ENCODE measurements at regions not wholly inside any gene's neighbourhood (a gene's known extent, or its start where the extent isn't known, plus 50 kb on each side); places are given as distances from the start of the nearest gene placed in this dataset.

DNA sequence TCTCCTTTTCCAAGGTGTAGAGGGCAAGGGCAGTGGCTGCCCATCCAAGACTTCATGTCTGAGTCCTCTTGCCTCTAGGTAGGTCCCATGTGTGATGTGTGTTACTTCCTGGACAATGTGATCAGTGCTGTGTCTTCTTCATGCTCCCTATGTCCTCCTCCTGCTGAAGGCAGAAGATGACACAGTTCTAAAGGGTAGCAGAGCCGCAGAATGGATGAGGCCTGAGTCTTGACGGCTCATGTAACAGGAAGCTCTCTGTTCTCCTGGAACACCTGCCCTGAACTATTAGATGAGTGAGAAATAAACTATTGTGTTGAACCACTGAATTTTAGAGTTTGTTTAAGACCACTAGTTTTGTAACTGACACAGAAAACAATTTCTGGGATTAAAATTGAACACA lies 165.9 kb downstream of the NDFIP2 start:
- no peak overlapping the region for H3K27ac ChIP-seq (ENCODE audit: insufficient read length, low read depth, low read length)
- no peak overlapping the region for H4K91ac ChIP-seq (ENCODE audit: insufficient read length, low read depth, low read length)
- H2BK5ac ChIP-seq (ENCODE audit: insufficient read length, low read length), result no peak overlapping the region
- no peak overlapping the region for H2BK20ac ChIP-seq (ENCODE audit: low read depth, low read length, poor library complexity, severe bottlenecking)
- H2AK5ac ChIP-seq (ENCODE audit: insufficient read length, low read length), result no peak overlapping the region
- H3K23me2 ChIP-seq (ENCODE audit: insufficient read length, low read depth, low read length, poor library complexity, severe bottlenecking), result no peaks in the 10 kb centered on the region
- DNase-seq, result no peak
- no peak overlapping the region for H3K23ac ChIP-seq (ENCODE audit: insufficient read length, low read depth, low read length)
- H2BK120ac ChIP-seq (ENCODE audit: low read depth, low read length, poor library complexity, severe bottlenecking), result no peak overlapping the region
- no peaks in the 10 kb centered on the region for H4K20me1 ChIP-seq (ENCODE audit: control insufficient read depth, insufficient read depth, insufficient read length)
- no peaks in the 10 kb centered on the region for H3K4me1 ChIP-seq (ENCODE audit: insufficient read depth, low read length)
- no peak overlapping the region for H3K14ac ChIP-seq (ENCODE audit: insufficient read depth, low read length)
- no peaks in the 10 kb centered on the region for H3K79me1 ChIP-seq (ENCODE audit: insufficient read depth, low read depth, low read length, poor library complexity, severe bottlenecking)
- no peak overlapping the region for H2BK15ac ChIP-seq (ENCODE audit: low read depth, low read length)
- H3K79me2 ChIP-seq (ENCODE audit: insufficient read depth, low read length), result no peaks in the 10 kb centered on the region
- Mint-ChIP-seq H3K27ac (no peak overlapping the region), H3K9me3 (no peaks in the 10 kb centered on the region), H3K36me3 (ENCODE audit: insufficient read depth in 1 of 3, low read depth in 3 of 3) (no peaks in the 10 kb centered on the region), H3K27me3 (ENCODE audit: low read depth) (no peaks in the 10 kb centered on the region; the same call in 1 of the 2 replicates), H3K4me3 (no peak overlapping the region), H3K4me1 (no peaks in the 10 kb centered on the region)
- TF ChIP-seq CTCF (conservative IDR thresholded peaks at IDR 0.05), result no peak
- no peak overlapping the region for H3K9ac ChIP-seq (ENCODE audit: extremely low read depth, insufficient read length, low read length)
- no peak overlapping the region for H4K8ac ChIP-seq (replicated peaks; ENCODE audit: insufficient read length, low read depth, low read length)
- no peak overlapping the region for H3T11ph ChIP-seq (ENCODE audit: low read length)
- H3K4ac ChIP-seq (ENCODE audit: low read depth, low read length), result no peak overlapping the region
- no peak overlapping the region for H3K18ac ChIP-seq (ENCODE audit: insufficient read length, low read depth, low read length)
- no CpG with 5 or more reads among the region's 2 CpGs for WGBS (ENCODE audit: extremely low coverage, insufficient read length, low lambda C conversion rate)
- H3K27me3 ChIP-seq (ENCODE audit: insufficient read depth, low read length), result no peaks in the 10 kb centered on the region
- no peak overlapping the region for H2AFZ ChIP-seq (ENCODE audit: low read length)
- H3K4me2 ChIP-seq (ENCODE audit: insufficient read depth, insufficient read length, low read length), result no peak overlapping the region
- H3K9me3 ChIP-seq (ENCODE audit: control insufficient read depth, low read depth, low read length), result no peaks in the 10 kb centered on the region
- H4K5ac ChIP-seq (ENCODE audit: insufficient read length, low read depth, low read length), result no peak overlapping the region
- no peak overlapping the region for H3K56ac ChIP-seq (ENCODE audit: insufficient read length, low read depth, low read length)
- no peak overlapping the region for H2BK12ac ChIP-seq (ENCODE audit: insufficient read length, low read depth, low read length)
